GM18520 (cell line): ENCODE measurements at regions not wholly inside any gene's neighbourhood (a gene's known extent, or its start where the extent isn't known, plus 50 kb on each side); places are given as distances from the start of the nearest gene placed in this dataset.

ENCODE experiments used
- ATAC-seq: cut with Tn5 transposase; IDR thresholded peaks from one replicate; pipeline ENCODE4 v1.9.1; 2021; ENCODE audit not compliant: unreplicated experiment

GRCh38 chr5:58357799-58358500 is 101.9 kb downstream of the PLK2 start:
- ATAC-seq: no peak

- no peak for ATAC-seq
These were observed 102.8 kb downstream of the PLK2 start for GRCh38 chr5:58357121-58357520.

GRCh38 chr5:58356662-58357061 is 103.2 kb downstream of the PLK2 start:
- no peak for ATAC-seq

- ATAC-seq: no peak
These were observed 105.1 kb downstream of the PLK2 start for GRCh38 chr5:58354827-58355226.

- no peak for ATAC-seq
These were observed 105.9 kb downstream of the PLK2 start for GRCh38 chr5:58353992-58354391.

- no peak for ATAC-seq
These were observed 108.7 kb downstream of the PLK2 start for GRCh38 chr5:58351190-58351589.

GRCh38 chr5:58348996-58349728 is 110.7 kb downstream of the PLK2 start:
- ATAC-seq: no peak

GRCh38 chr5:58346041-58346440 is 113.8 kb downstream of the PLK2 start:
- no peak for ATAC-seq

- ATAC-seq: no peak
These were observed 118.4 kb downstream of the PLK2 start for GRCh38 chr5:58341476-58341875.

GRCh38 chr5:58335518-58335917 is 124.4 kb downstream of the PLK2 start:
- ATAC-seq: no peak

GRCh38 chr5:58334035-58334434 is 125.9 kb downstream of the PLK2 start:
- no peak for ATAC-seq

- ATAC-seq: no peak
These were observed 129.1 kb downstream of the PLK2 start for GRCh38 chr5:58330781-58331180.

- peak; percentile 81 for ATAC-seq
These were observed 132.6 kb downstream of the PLK2 start for GRCh38 chr5:58327289-58327688.

GRCh38 chr5:58326022-58326421 is 133.9 kb downstream of the PLK2 start:
- ATAC-seq: no peak

GRCh38 chr5:58322453-58322852 is 137.4 kb downstream of the PLK2 start:
- no peak for ATAC-seq

- ATAC-seq: no peak
These were observed 141.4 kb downstream of the PLK2 start for GRCh38 chr5:58318468-58318867.

GRCh38 chr5:58317808-58318207 is 142.1 kb downstream of the PLK2 start:
- no peak for ATAC-seq

GRCh38 chr5:58317009-58317408 is 142.9 kb downstream of the PLK2 start:
- no peak for ATAC-seq

GRCh38 chr5:58315794-58316193 is 144.1 kb downstream of the PLK2 start:
- ATAC-seq: no peak

- ATAC-seq: no peak
These were observed 145.3 kb downstream of the PLK2 start for GRCh38 chr5:58314356-58315210.

GRCh38 chr5:58312299-58312698 is 147.6 kb downstream of the PLK2 start:
- no peak for ATAC-seq

- ATAC-seq: no peak
These were observed 148.4 kb downstream of the PLK2 start for GRCh38 chr5:58311526-58311925.
